Astrocyte of the cerebellum (primary cell): ENCODE measurements at regions not wholly inside any gene's neighbourhood (a gene's known extent, or its start where the extent isn't known, plus 50 kb on each side); places are given as distances from the start of the nearest gene placed in this dataset.

ENCODE experiments used
- DNase-seq: peaks from one replicate; pipeline ENCODE4 v3.0.0-alpha.2; 2011; ENCODE audit warnings: low read depth
- H3K4me3 ChIP-seq: 2 replicates; pipeline ENCODE4 v1.5.1; 2011; ENCODE audit warnings: mild to moderate bottlenecking, low read depth, low read length, moderate library complexity
- CTCF ChIP-seq: IDR thresholded peaks from 2 replicates; pipeline ENCODE4 v1.5.1; 2012; ENCODE audit warnings: low read length, low read depth, moderate library complexity, mild to moderate bottlenecking; ENCODE audit errors: missing control alignments
- in situ Hi-C: cut with HindIII; loops from 2 replicates; pipeline ENCODE4 v1.10.0; 2017; ENCODE audit warnings: low sequenced_read_pairs

DNA sequence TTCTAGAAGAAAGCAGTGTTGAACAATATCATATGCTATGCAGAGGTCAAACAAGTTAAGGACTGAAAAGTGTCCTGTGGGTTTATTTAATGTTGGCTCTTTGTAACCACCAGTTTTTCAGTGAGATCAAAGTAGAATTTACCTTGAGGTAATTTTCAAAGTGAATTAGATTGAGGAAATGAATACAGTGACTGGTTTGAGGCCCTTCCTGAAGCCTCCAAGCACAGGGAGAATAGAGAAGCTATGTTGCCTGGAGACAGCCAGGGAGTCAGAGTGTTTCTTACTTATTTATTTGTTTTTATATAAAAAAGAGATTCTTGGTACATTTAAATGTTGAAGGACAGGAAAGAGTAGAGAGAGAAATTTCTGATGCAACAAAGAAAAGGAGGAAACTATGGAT is 954.3 kb upstream of the SPRY2 start:
- H3K4me3 ChIP-seq = no peak overlapping the region
- DNase-seq = no peak
- in situ Hi-C loops = no loop called here
- no peak for TF ChIP-seq CTCF

DNA sequence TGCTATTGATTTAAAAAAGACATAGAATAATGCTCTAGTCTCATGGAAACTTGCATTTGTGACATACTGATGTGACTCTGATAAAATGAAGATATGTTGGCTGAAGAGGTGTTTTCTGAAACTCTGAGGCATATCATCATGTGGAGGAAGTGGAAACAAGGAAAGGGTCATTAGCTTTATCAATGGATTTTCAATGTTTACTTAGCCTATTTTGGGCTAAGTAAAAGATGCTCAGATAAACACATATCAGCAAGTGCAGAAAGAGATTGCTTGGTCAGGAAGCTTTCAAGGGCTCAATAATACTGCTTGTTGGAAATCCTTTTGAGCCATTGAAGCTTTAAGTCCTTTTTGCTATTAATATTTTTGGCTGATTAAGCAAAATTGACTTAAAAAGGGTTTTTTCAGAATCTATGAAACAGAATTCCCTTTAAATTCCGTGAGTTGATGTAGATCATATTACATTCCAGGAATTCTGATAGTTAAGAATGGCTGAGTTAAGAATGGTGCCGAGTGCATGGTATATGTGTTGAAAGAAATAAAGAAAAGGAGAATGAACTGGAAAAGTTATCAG is 952.8 kb upstream of the SPRY2 start:
- no peak overlapping the region for H3K4me3 ChIP-seq
- no peak for TF ChIP-seq CTCF
- DNase-seq = no peak
- in situ Hi-C loops = no loop called here

GRCh38 chr13:81283561-81283960 is 942.6 kb upstream of the SPRY2 start:
- no peak for TF ChIP-seq CTCF
- DNase-seq = no peak
- no peak overlapping the region for H3K4me3 ChIP-seq
- in situ Hi-C loops = no loop called here

DNA sequence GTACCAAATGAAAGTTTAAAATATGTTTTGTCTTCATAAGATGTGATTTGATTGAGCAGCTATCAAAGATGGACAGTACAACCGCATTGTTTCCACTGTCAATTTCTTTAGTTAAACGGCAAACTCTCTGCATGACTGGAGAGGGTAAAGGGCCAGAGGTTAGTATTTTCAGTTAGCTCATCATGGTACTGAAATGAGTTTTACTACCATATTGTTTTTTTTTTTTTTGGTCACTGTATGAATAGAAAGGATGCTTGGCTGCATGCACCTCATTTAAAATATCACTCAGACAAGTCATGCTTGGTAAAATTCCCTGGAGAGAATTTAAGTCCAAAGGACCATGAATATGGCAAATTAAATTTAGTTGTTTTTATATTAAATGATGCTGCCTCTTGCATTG is 942.1 kb upstream of the SPRY2 start:
- H3K4me3 ChIP-seq = no peak overlapping the region
- in situ Hi-C loops = no loop called here
- TF ChIP-seq CTCF = no peak
- DNase-seq = no peak

DNA sequence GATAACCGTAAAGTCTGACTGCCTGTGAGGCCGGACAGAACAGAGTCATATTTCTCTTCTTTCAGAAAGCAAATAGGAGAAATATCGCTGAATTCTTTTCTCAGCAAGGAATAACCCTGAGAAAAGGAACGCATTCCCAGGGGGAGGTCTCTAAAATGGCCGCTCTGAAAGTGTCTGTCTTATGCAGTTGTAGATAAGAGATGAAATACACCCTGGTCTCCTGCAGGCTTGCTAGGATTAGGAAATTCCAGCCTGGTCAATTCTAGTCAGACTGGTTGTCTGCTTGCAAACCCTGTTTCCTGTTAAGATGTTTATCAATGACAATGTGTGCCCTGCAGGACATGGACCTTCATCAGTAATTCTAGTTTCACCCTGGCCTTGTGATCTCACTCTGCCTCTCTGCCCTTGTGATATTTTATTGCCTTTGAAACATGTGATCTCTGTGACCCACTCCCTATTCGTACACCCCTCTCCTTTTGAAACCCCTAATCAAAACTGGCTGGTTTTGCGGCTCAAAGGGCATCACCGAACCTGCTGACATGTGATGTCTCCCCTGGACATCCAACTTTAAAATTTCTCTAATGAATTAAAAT is 934.8 kb upstream of the SPRY2 start:
- H3K4me3 ChIP-seq = no peak overlapping the region
- in situ Hi-C loops = no loop called here
- no peak for TF ChIP-seq CTCF
- DNase-seq = no peak

DNA sequence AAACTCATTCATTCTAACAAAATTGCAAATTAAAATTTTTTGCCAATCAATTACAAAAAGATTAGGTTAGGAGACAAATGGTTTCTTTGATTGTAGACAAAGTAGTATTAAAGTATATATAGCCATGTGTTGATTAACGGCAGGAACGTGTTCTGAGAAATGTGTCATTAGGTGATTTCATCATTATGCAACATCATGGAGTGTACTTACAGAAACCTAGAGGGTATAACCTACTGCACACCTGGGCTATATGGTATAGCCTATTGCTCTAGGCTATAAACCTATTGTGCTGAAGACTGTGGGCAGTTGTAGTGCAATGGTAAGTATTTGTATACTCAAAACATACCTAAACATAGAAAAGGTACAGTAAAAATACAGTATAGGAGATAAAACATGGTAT is 906.8 kb upstream of the SPRY2 start:
- DNase-seq = no peak
- no peak overlapping the region for H3K4me3 ChIP-seq
- in situ Hi-C loops = no loop called here
- no peak for TF ChIP-seq CTCF
